ENCODE measurements at regions not wholly inside any gene's neighbourhood (a gene's known extent, or its start where the extent isn't known, plus 50 kb on each side); places are given as distances from the start of the nearest gene placed in this dataset.

DNA sequence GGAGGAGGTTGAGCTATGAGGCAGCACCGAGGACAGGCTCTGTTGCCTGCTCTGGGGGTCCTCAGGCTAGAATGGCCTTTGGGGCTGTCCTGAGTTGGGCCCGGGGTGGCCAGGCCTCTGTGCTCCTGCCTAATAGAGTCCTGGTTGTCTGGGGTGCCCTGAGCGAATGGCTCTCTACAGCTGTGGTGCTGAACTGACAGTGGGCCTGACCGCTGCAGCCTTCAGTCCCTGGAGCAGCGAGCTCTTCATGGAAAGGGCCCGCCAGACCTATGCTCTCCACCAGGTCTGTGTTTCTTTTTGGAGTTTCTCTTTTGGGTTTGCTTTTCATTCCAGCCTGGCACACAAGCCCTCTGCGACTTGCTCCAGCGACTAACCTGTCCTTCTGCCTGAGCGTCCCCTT lies 679.0 kb upstream of the RAB6C start:
- no peak overlapping the region for H3K27ac ChIP-seq
- no peaks in the 10 kb centered on the region for H3K9me3 ChIP-seq
- H3K27me3 ChIP-seq = no peaks in the 10 kb centered on the region
- no peak for TF ChIP-seq POLR2A (IDR thresholded peaks at IDR 0.05)
- TF ChIP-seq, protein P1, sequence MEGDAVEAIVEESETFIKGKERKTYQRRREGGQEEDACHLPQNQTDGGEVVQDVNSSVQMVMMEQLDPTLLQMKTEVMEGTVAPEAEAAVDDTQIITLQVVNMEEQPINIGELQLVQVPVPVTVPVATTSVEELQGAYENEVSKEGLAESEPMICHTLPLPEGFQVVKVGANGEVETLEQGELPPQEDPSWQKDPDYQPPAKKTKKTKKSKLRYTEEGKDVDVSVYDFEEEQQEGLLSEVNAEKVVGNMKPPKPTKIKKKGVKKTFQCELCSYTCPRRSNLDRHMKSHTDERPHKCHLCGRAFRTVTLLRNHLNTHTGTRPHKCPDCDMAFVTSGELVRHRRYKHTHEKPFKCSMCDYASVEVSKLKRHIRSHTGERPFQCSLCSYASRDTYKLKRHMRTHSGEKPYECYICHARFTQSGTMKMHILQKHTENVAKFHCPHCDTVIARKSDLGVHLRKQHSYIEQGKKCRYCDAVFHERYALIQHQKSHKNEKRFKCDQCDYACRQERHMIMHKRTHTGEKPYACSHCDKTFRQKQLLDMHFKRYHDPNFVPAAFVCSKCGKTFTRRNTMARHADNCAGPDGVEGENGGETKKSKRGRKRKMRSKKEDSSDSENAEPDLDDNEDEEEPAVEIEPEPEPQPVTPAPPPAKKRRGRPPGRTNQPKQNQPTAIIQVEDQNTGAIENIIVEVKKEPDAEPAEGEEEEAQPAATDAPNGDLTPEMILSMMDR (IDR thresholded peaks at IDR 0.05) = no peak
- 87 to 93% methylated on average over 5 to 9 of the region's 9 CpGs for WGBS, 2 donors
- H3K4me3 ChIP-seq = no peak overlapping the region
- no peaks in the 10 kb centered on the region for H3K4me1 ChIP-seq
- no peak for DNase-seq
- intact Hi-C loops (cut with DNase I; ENCODE audit: low total_unique reads) = no loop called here
- no peaks in the 10 kb centered on the region for H3K36me3 ChIP-seq (ENCODE audit: low read depth, missing control alignments)

DNA sequence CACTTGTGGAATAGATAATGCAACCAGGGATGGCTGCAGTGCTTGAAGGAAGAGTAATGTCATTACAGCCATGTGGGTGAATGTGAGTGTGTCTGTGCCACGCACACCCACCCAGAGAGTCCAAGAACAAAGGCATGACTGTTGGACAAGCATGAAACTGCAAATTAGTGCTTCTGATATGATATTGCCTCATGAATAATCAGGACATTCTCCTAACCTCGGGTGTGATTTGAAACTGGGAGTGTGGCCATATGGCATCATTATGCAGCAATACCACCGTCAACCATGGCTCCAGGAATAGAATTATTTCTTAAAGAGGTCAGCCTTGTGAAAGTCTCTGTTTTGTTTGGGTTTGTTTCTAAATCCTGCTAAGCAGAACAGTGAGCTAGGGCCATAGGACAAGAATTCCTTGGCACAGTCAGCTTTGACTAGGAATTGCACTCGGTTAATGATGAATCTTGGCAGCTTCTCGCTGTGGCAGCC lies 678.0 kb upstream of the RAB6C start:
- 43 to 48% methylated on average over 5 of the region's 5 CpGs for WGBS, 2 donors

DNA sequence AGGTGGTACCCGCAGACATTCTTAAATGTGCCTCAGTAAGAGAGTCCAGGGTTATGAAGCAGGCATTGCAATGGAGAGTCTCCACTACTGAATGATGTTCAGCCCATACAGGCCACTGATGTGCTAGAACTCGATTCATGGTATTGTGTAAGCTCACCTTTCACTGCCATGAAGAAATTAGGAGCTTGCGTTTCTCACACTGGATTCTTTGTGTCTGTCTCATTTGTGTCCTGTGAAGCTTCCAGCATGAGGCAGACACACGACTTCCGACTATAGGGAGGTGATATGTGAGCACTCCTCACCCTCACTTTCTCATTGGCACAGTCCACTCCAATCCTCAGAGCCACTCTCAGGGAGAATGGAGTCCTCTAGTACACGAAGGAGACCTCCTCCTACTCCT lies 677.4 kb upstream of the RAB6C start:
- TF ChIP-seq, protein P1 (IDR thresholded peaks at IDR 0.05) = no peak
- TF ChIP-seq POLR2A (IDR thresholded peaks at IDR 0.05) = no peak
- H3K9me3 ChIP-seq = no peaks in the 10 kb centered on the region
- no peak overlapping the region for H3K27ac ChIP-seq
- no peaks in the 10 kb centered on the region for H3K4me1 ChIP-seq
- no peak for DNase-seq
- WGBS, 2 donors = 70 to 76% methylated on average over 6 of the region's 6 CpGs
- H3K4me3 ChIP-seq = no peak overlapping the region
- no peaks in the 10 kb centered on the region for H3K36me3 ChIP-seq (ENCODE audit: low read depth, missing control alignments)
- no peaks in the 10 kb centered on the region for H3K27me3 ChIP-seq
- intact Hi-C loops (cut with DNase I; ENCODE audit: low total_unique reads) = no loop called here

More for the DNA sequence above, 678.0 kb upstream of the RAB6C start:
- TF ChIP-seq, protein P1 (IDR thresholded peaks at IDR 0.05) = no peak
- TF ChIP-seq POLR2A (IDR thresholded peaks at IDR 0.05) = no peak
- H3K9me3 ChIP-seq = no peaks in the 10 kb centered on the region
- H3K27ac ChIP-seq = no peak overlapping the region
- H3K4me3 ChIP-seq = no peak overlapping the region
- no peaks in the 10 kb centered on the region for H3K36me3 ChIP-seq (ENCODE audit: low read depth, missing control alignments)
- DNase-seq = no peak
- H3K27me3 ChIP-seq = no peaks in the 10 kb centered on the region
- intact Hi-C loops (cut with DNase I; ENCODE audit: low total_unique reads) = no loop called here
- H3K4me1 ChIP-seq = no peaks in the 10 kb centered on the region

DNA sequence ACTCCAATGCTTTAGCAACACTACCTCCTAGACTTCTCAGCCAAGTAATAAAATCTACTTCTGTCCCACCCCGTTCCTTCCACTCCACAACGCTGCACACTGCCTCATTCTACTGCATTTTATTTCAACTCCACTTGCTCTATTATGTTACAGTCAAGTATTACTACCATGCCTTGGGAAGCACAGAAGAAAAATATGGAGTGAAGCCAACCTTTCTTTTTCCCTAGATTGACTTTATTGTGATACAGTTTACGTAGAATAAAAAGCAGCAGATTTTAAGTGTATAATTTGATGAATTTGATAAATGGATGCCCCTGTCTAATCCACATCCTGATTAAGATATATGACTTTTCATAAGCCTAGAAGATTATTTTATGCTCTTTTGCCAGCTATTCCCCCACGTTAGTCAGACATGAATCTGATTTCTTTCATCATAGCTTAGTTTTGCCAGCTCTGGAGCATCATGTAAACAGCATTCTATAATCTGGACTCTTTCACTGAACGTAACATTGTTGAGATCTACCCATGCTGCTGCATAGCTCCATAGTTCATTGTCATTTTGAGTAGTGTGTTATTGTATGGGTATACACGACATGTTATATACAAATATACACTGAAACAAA lies 676.8 kb upstream of the RAB6C start:
- Histone ChIP-seq H3K27me3 (no peaks in the 10 kb centered on the region), H3K27ac (no peak overlapping the region), H3K36me3 (ENCODE audit: low read depth, missing control alignments) (no peaks in the 10 kb centered on the region), H3K9me3 (no peaks in the 10 kb centered on the region), H3K4me1 (no peaks in the 10 kb centered on the region), H3K4me3 (no peak overlapping the region)
- DNase-seq = no peak
- 79 to 86% methylated on average over 6 of the region's 6 CpGs for WGBS, 2 donors
- intact Hi-C loops (cut with DNase I; ENCODE audit: low total_unique reads) = no loop called here
- TF ChIP-seq, protein P1 (IDR thresholded peaks at IDR 0.05) = no peak
- TF ChIP-seq POLR2A (IDR thresholded peaks at IDR 0.05) = no peak

DNA sequence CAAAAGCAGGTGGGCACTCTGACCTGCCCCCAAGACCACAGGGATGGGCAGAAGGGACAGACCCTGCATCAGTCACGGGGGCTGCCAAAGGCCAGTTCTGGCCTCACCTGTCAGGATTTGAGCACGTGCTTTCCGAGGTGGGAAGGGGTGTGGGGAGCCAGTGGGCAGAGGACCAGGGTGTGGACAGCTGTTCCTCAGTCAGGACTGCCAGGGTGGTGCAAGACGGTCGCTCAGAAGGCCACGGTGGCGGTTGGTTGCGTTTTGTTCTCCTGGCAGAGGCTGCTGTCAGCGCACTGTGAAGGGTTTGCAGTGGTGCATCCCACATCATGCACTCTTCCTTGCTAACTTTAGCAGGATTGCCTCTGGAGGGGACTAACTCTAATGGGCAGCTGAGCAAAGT lies 665.3 kb upstream of the RAB6C start:
- H3K36me3 ChIP-seq (ENCODE audit: low read depth, missing control alignments) = no peaks in the 10 kb centered on the region
- H3K27ac ChIP-seq = no peak overlapping the region
- H3K4me3 ChIP-seq = no peak overlapping the region
- DNase-seq = no peak
- no peaks in the 10 kb centered on the region for H3K27me3 ChIP-seq
- no peaks in the 10 kb centered on the region for H3K4me1 ChIP-seq
- 89 to 90% methylated on average over 8 to 9 of the region's 9 CpGs for WGBS, 2 donors
- TF ChIP-seq, protein P1 (IDR thresholded peaks at IDR 0.05) = no peak
- intact Hi-C loops (cut with DNase I; ENCODE audit: low total_unique reads) = no loop called here
- no peaks in the 10 kb centered on the region for H3K9me3 ChIP-seq

Measured in testis (tissue), 2 donors.